GM12878 (cell line): ENCODE measurements at regions not wholly inside any gene's neighbourhood (a gene's known extent, or its start where the extent isn't known, plus 50 kb on each side); places are given as distances from the start of the nearest gene placed in this dataset.

Experiments
- ATAC-seq: fragments of 200-7000 bp; cut with Tn5 transposase; 3 replicates; pipeline ENCODE4 v1.9.1; 2020; ENCODE audit warnings: mild to moderate bottlenecking, moderate library complexity
- BruUV-seq: library from RNA; stranded (reverse); fragments of 400-500 nt; replicated peaks from 2 replicates; lab custom pipeline; 2021; lab: Mats Ljungman, UMichigan
- CTCF ChIA-PET: fragments of 300-600 bp; sonication (Branson Sonifier 250); formaldehyde crosslinking; extraction: SDS; loops from one replicate; lab custom pipeline; 2021; ENCODE audit warnings: inconsistent platforms; lab: Yijun Ruan, JAX
- POLR2A ChIA-PET: fragments of 350-600 bp; formaldehyde crosslinking; extraction: SDS; loops from one replicate; lab custom pipeline; 2021; ENCODE audit warnings: inconsistent platforms; lab: Charles Lee
- RAD21 ChIA-PET: fragments of 300-600 bp; sonication (Branson Sonifier 250); formaldehyde crosslinking; loops from one replicate; lab custom pipeline; 2023; ENCODE audit warnings: antibody characterized with exemption; ENCODE audit not compliant: unreplicated experiment; lab: Charles Lee
- SMC1A ChIA-PET: fragments of 300-600 bp; sonication (Branson Sonifier 250); formaldehyde crosslinking; loops from one replicate; lab custom pipeline; 2023; ENCODE audit not compliant: unreplicated experiment, uncharacterized antibody; lab: Charles Lee
- DNase-seq: peaks from one replicate; pipeline ENCODE4 v3.0.0-alpha.2; 2011; ENCODE audit warnings: low read depth, low spot score
- FAIRE-seq: peaks from 3 replicates; lab custom pipeline; 2011; peaks lifted over from hg19 to GRCh38; lab: Jason Lieb, UNC
- H2AFZ ChIP-seq: 2 replicates; pipeline ENCODE4 v1.6.0; 2011; ENCODE audit warnings: low read depth, low read length, control low read depth; ENCODE audit not compliant: control insufficient read depth
- H3K27ac ChIP-seq: 2 replicates; pipeline ENCODE4 v1.5.1; 2011; ENCODE audit warnings: control low read depth; ENCODE audit not compliant: control insufficient read depth, insufficient read depth
- H3K27me3 ChIP-seq, 2 experiments: replicated peaks in 1 of 2; 2 replicates each; pipeline versions ENCODE4 v1.6.0 to v1.6.1; 2011; ENCODE audit warnings: low read length in 1 of 2; ENCODE audit not compliant: control insufficient read depth in 2 of 2, insufficient read depth in 2 of 2
- H3K36me3 ChIP-seq, 2 experiments: 2 replicates each; pipeline ENCODE4 v1.5.1; 2011; ENCODE audit warnings: low read length in 1 of 2; ENCODE audit not compliant: control insufficient read depth in 2 of 2, insufficient read depth in 2 of 2
- H3K4me1 ChIP-seq: 2 replicates; pipeline ENCODE4 v1.6.1; 2011; ENCODE audit warnings: mild to moderate bottlenecking, low read length, moderate library complexity, mixed read lengths; ENCODE audit not compliant: control insufficient read depth, insufficient read depth
- H3K4me2 ChIP-seq: 2 replicates; pipeline ENCODE4 v1.6.0; 2011; ENCODE audit warnings: control low read depth; ENCODE audit not compliant: control insufficient read depth, insufficient read depth
- H3K4me3 ChIP-seq: fragments of 200-600 bp; sonication (generic); 2 replicates; pipeline ENCODE4 v1.5.1; 2016
- H3K79me2 ChIP-seq: 2 replicates; pipeline ENCODE4 v1.6.0; 2011; ENCODE audit warnings: low read length; ENCODE audit not compliant: control insufficient read depth, insufficient read depth
- H3K9ac ChIP-seq: 2 replicates; pipeline ENCODE4 v1.8.0; 2011; ENCODE audit warnings: low read length, control low read depth, mixed read lengths; ENCODE audit not compliant: control insufficient read depth, insufficient read depth
- H3K9me3 ChIP-seq: replicated peaks from 3 replicates; pipeline ENCODE4 v1.5.1; 2011; ENCODE audit warnings: mild to moderate bottlenecking, low read length; ENCODE audit not compliant: control insufficient read depth, insufficient read depth
- H4K20me1 ChIP-seq: 2 replicates; pipeline ENCODE4 v1.6.0; 2011; ENCODE audit not compliant: control insufficient read depth, insufficient read depth
- BACH1 ChIP-seq: fragments of 450-650 bp; IDR thresholded peaks from 2 replicates; pipeline ENCODE4 v1.6.1; 2017; ENCODE audit warnings: mild to moderate bottlenecking, borderline replicate concordance
- BCL3 ChIP-seq: IDR thresholded peaks from 2 replicates; pipeline ENCODE4 v1.6.1; 2011; ENCODE audit warnings: borderline replicate concordance, low read depth, mild to moderate bottlenecking, moderate library complexity, low read length; ENCODE audit not compliant: insufficient read depth, poor library complexity, severe bottlenecking
- CBX3 ChIP-seq: fragments of 200-600 bp; sonication (generic); IDR thresholded peaks from 2 replicates; pipeline ENCODE4 v1.6.1; 2016; ENCODE audit warnings: low read depth, borderline replicate concordance
- CEBPZ ChIP-seq: fragments of 150-350 bp; IDR thresholded peaks from 2 replicates; pipeline ENCODE4 v1.6.1; 2016; ENCODE audit warnings: low read depth, low read length
- E2F4 ChIP-seq: IDR thresholded peaks from 2 replicates; pipeline ENCODE4 v1.6.1; 2012; ENCODE audit warnings: low read depth, low read length, improper control_type of control experiment
- IKZF1 ChIP-seq: fragments of 450-650 bp; conservative IDR thresholded peaks from 2 replicates; pipeline ENCODE4 v1.6.1; 2017; ENCODE audit warnings: antibody characterized with exemption, mild to moderate bottlenecking
- IRF5 ChIP-seq: fragments of 450-650 bp; IDR thresholded peaks from 2 replicates; pipeline ENCODE4 v1.6.1; 2017; ENCODE audit warnings: borderline replicate concordance
- KAT2A ChIP-seq: conservative IDR thresholded peaks from 2 replicates; pipeline ENCODE4 v1.6.1; 2011; ENCODE audit warnings: low read depth, low read length; ENCODE audit not compliant: control insufficient read depth
- NR2F1 ChIP-seq: fragments of 450-650 bp; conservative IDR thresholded peaks from 2 replicates; pipeline ENCODE4 v1.6.1; 2017; ENCODE audit warnings: mild to moderate bottlenecking
- SMC3 ChIP-seq: IDR thresholded peaks from 2 replicates; pipeline ENCODE4 v1.6.1; 2011; ENCODE audit warnings: low read length, improper control_type of control experiment, borderline replicate concordance
- SREBF1 ChIP-seq: IDR thresholded peaks from 2 replicates; pipeline ENCODE4 v1.6.1; 2012; ENCODE audit warnings: mild to moderate bottlenecking, low read length
- TARDBP ChIP-seq: IDR thresholded peaks from 2 replicates; pipeline ENCODE4 v1.6.1; 2016; ENCODE audit warnings: borderline replicate concordance
- WRNIP1 ChIP-seq: IDR thresholded peaks from 2 replicates; pipeline ENCODE4 v1.6.1; 2011; ENCODE audit warnings: low read depth, low read length, improper control_type of control experiment, borderline replicate concordance
- ZZZ3 ChIP-seq: IDR thresholded peaks from 2 replicates; pipeline ENCODE4 v1.6.1; 2011; ENCODE audit warnings: low read depth; ENCODE audit not compliant: control insufficient read depth, insufficient read length
- WGBS: methylation state at CpG from one replicate; pipeline ENCODE4 v1.1.6; 2016; ENCODE audit warnings: low lambda C conversion rate; ENCODE audit not compliant: insufficient replicate concordance, insufficient coverage; ENCODE audit errors: missing lambda C conversion rate; 5-methylcytosine and 5-hydroxymethylcytosine counted together
- in situ Hi-C: fragments of 300-500 bp; cut with MboI; formaldehyde crosslinking; loops from 9 replicates; pipeline ENCODE4 v1.14.3; 2018; ENCODE audit warnings: mixed read lengths
- intact Hi-C: fragments of 100-400 bp; cut with micrococcal nuclease; formaldehyde crosslinking; loops from one replicate; pipeline ENCODE4 v1.14.2; 2022; ENCODE audit not compliant: unreplicated experiment

GRCh38 chr1:228990906-228991569 lies 255.8 kb downstream of the RHOU start (continued):
- TF ChIP-seq CEBPZ (no peak), IKZF1 (no peak), CBX3 (no peak), WRNIP1 (no peak), KAT2A (no peak), TARDBP (no peak), BACH1 (no peak), BCL3 (no peak)

GRCh38 chr1:228992044-228992443 lies 256.8 kb downstream of the RHOU start:
- H4K20me1 ChIP-seq = no peaks in the 10 kb centered on the region
- in situ Hi-C loops (no loop called here), intact Hi-C loops (no loop called here)
- no peak overlapping the region for H3K9ac ChIP-seq
- no peak overlapping the region for H3K4me2 ChIP-seq
- 0% methylated on average over 2 of the region's 2 CpGs for WGBS
- H3K4me3 ChIP-seq = no peak overlapping the region
- no peaks in the 10 kb centered on the region for H3K9me3 ChIP-seq
- POLR2A ChIA-PET = no interaction called here
- no peak overlapping the region for H3K27ac ChIP-seq
- no peaks in the 10 kb centered on the region for H3K79me2 ChIP-seq
- ATAC-seq = no peak
- DNase-seq = no peak
- SMC1A ChIA-PET = no interaction called here
- RAD21 ChIA-PET = no interaction called here
- CTCF ChIA-PET = no interaction called here
- H3K27me3 ChIP-seq = peaks cover 4 to 9% of the 10 kb centered on the region in 2 experiments
- H2AFZ ChIP-seq = no peak overlapping the region
- no peaks in the 10 kb centered on the region for H3K4me1 ChIP-seq
- TF ChIP-seq IRF5 = no peak
- no peak for TF ChIP-seq SREBF1
- TF ChIP-seq ZZZ3 = no peak
- no peak for TF ChIP-seq NR2F1
- TF ChIP-seq SMC3 = no peak
- no peak for TF ChIP-seq E2F4
- H3K36me3 ChIP-seq = no peaks in the 10 kb centered on the region
- no peak for FAIRE-seq
- BruUV-seq = no TSS peak
